Fibroblast of lung (primary cell): ENCODE measurements at regions not wholly inside any gene's neighbourhood (a gene's known extent, or its start where the extent isn't known, plus 50 kb on each side); places are given as distances from the start of the nearest gene placed in this dataset.

Experiments used
- DNase-seq, 2 donors: peaks; one replicate each; pipeline versions ENCODE4 v3.0.0 to v3.0.0-alpha.2; 2010; ENCODE audit warnings: low read depth in 2 of 2
- H2AFZ ChIP-seq: 2 replicates; pipeline ENCODE4 v1.5.1; 2012; ENCODE audit warnings: low read length, control low read depth, inconsistent platforms
- H3K27ac ChIP-seq: 2 replicates; pipeline ENCODE4 v1.5.1; 2011; ENCODE audit warnings: low read length, control low read depth; ENCODE audit not compliant: insufficient read depth
- H3K27me3 ChIP-seq: 2 replicates; pipeline ENCODE4 v1.5.1; 2011; ENCODE audit warnings: mild to moderate bottlenecking, low read length; ENCODE audit not compliant: control insufficient read depth, insufficient read depth
- H3K36me3 ChIP-seq: 2 replicates; pipeline ENCODE4 v1.5.1; 2011; ENCODE audit warnings: low read length; ENCODE audit not compliant: control insufficient read depth, insufficient read depth
- H3K4me1 ChIP-seq: 2 replicates; pipeline ENCODE4 v1.5.1; 2011; ENCODE audit warnings: low read length; ENCODE audit not compliant: control insufficient read depth, insufficient read depth; ENCODE audit errors: extremely low read depth
- H3K4me2 ChIP-seq: 2 replicates; pipeline ENCODE4 v1.5.1; 2011; ENCODE audit warnings: low read length, control low read depth; ENCODE audit not compliant: insufficient read depth; ENCODE audit errors: extremely low read depth
- H3K4me3 ChIP-seq, 4 experiments: fragments of 200-600 bp in 1 of 4; sonication (generic) in 1 of 4; replicated peaks in 1 of 4; 2 replicates each; pipeline ENCODE4 v1.5.1; 2011 to 2016; ENCODE audit warnings: low read length in 4 of 4, low read depth in 3 of 4, mild to moderate bottlenecking in 3 of 4, control low read depth in 2 of 4, inconsistent platforms in 1 of 4, mixed read lengths in 1 of 4; ENCODE audit not compliant: insufficient read depth in 1 of 4; ENCODE audit errors: control extremely low read depth in 1 of 4
- H3K79me2 ChIP-seq: 2 replicates; pipeline ENCODE4 v1.5.1; 2012; ENCODE audit warnings: mild to moderate bottlenecking, low read length, inconsistent platforms; ENCODE audit not compliant: control insufficient read depth, insufficient read depth
- H3K9ac ChIP-seq: 2 replicates; pipeline ENCODE4 v1.5.1; 2011; ENCODE audit warnings: mild to moderate bottlenecking, low read length, control low read depth; ENCODE audit not compliant: insufficient read depth
- H3K9me3 ChIP-seq: 2 replicates; pipeline ENCODE4 v1.5.1; 2012; ENCODE audit warnings: low read depth, low read length; ENCODE audit not compliant: control insufficient read depth, insufficient read depth
- H4K20me1 ChIP-seq: 2 replicates; pipeline ENCODE4 v1.5.1; 2011; ENCODE audit warnings: low read length; ENCODE audit not compliant: control insufficient read depth, insufficient read depth; ENCODE audit errors: extremely low read depth
- EZH2 ChIP-seq: IDR thresholded peaks from 2 replicates; pipeline ENCODE4 v1.5.1; 2012; ENCODE audit warnings: low read length, control low read depth, mild to moderate bottlenecking; ENCODE audit errors: missing control alignments
- TF ChIP-seq, protein P1 (sequence below), 2 donors: IDR thresholded peaks in 1 of 2; conservative IDR thresholded peaks in 1 of 2; 1 replicate in 1 of 2; 2 replicates in 1 of 2; pipeline ENCODE4 v1.5.1; 2011 to 2012; ENCODE audit warnings: low read length in 2 of 2, control low read depth in 1 of 2, inconsistent platforms in 1 of 2, low read depth in 1 of 2, mild to moderate bottlenecking in 1 of 2

DNA sequence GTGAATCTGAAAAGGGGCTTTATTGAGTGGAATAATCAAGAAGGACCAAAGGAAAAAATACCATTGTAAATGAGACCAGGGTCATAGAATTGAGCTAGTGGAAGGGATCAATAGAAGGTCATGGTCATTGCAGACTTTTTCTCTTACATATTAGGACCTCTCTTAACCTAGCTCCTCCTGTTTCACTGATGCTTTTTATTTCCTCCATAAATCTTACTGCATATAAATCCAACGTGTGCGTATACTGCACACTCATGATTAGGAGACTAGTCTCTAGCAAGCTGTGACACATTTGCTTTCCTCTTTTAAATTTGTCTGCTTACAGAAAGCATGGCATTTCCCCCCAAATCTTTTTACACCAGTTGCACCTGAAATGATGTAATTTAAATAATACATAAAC lies 179.6 kb upstream of the B3GALT2 start:
- Histone ChIP-seq H4K20me1 (no peaks in the 10 kb centered on the region), H3K27ac (no peak overlapping the region), H2AFZ (no peak overlapping the region), H3K36me3 (no peaks in the 10 kb centered on the region), H3K9me3 (no peaks in the 10 kb centered on the region), H3K4me2 (no peak overlapping the region), H3K27me3 (no peaks in the 10 kb centered on the region), H3K79me2 (no peaks in the 10 kb centered on the region), H3K4me1 (no peaks in the 10 kb centered on the region), H3K4me3 (no peak overlapping the region), H3K9ac (no peak overlapping the region)
- TF ChIP-seq, protein P1, sequence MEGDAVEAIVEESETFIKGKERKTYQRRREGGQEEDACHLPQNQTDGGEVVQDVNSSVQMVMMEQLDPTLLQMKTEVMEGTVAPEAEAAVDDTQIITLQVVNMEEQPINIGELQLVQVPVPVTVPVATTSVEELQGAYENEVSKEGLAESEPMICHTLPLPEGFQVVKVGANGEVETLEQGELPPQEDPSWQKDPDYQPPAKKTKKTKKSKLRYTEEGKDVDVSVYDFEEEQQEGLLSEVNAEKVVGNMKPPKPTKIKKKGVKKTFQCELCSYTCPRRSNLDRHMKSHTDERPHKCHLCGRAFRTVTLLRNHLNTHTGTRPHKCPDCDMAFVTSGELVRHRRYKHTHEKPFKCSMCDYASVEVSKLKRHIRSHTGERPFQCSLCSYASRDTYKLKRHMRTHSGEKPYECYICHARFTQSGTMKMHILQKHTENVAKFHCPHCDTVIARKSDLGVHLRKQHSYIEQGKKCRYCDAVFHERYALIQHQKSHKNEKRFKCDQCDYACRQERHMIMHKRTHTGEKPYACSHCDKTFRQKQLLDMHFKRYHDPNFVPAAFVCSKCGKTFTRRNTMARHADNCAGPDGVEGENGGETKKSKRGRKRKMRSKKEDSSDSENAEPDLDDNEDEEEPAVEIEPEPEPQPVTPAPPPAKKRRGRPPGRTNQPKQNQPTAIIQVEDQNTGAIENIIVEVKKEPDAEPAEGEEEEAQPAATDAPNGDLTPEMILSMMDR (conservative IDR thresholded peaks at IDR 0.05 in 1 of 2, IDR thresholded peaks at IDR 0.05 in 1 of 2; ENCODE audit: low read depth in 1 of 2, low read length in 2 of 2), result no peak
- no peak for TF ChIP-seq EZH2
- no peak for DNase-seq

DNA sequence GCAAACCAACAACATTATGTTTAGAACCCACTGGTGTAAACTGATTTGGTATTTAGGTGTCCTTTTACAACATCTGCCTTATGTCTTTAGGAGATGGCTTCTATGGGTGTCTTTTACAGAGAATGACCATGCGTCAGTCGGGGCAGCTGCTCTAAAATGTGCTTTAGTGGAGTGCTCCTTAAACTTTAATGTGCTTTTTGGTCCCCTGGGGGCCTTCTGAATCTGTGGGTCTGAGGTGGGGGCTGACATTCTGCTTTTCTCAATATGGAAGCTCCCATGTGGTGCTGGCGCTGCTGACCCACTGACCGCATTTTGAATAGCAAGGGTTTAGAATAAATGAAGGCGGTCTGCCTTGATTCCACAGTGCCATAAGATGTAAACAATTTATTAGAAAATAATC lies 173.2 kb upstream of the B3GALT2 start:
- no peak overlapping the region for H3K4me2 ChIP-seq
- H3K27me3 ChIP-seq, result no peaks in the 10 kb centered on the region
- no peak overlapping the region for H3K9ac ChIP-seq
- H3K4me3 ChIP-seq, result no peak overlapping the region
- H3K36me3 ChIP-seq, result no peaks in the 10 kb centered on the region
- no peaks in the 10 kb centered on the region for H3K4me1 ChIP-seq
- H3K27ac ChIP-seq, result no peak overlapping the region
- H3K9me3 ChIP-seq, result no peaks in the 10 kb centered on the region
- no peak for DNase-seq
- H3K79me2 ChIP-seq, result no peaks in the 10 kb centered on the region
- H4K20me1 ChIP-seq, result no peaks in the 10 kb centered on the region
- TF ChIP-seq EZH2, result no peak
- TF ChIP-seq, protein P1 (conservative IDR thresholded peaks at IDR 0.05 in 1 of 2, IDR thresholded peaks at IDR 0.05 in 1 of 2; ENCODE audit: low read depth in 1 of 2, low read length in 2 of 2), result no peak
- no peak overlapping the region for H2AFZ ChIP-seq

GRCh38 chr1:193358419-193358818 lies 172.0 kb upstream of the B3GALT2 start:
- Histone ChIP-seq H3K36me3 (no peaks in the 10 kb centered on the region), H3K4me2 (no peak overlapping the region), H4K20me1 (no peaks in the 10 kb centered on the region), H3K27ac (no peak overlapping the region), H2AFZ (no peak overlapping the region), H3K4me1 (no peaks in the 10 kb centered on the region), H3K9me3 (no peaks in the 10 kb centered on the region), H3K27me3 (no peaks in the 10 kb centered on the region), H3K79me2 (no peaks in the 10 kb centered on the region), H3K9ac (no peak overlapping the region), H3K4me3 (no peak overlapping the region)
- DNase-seq, result no peak
- no peak for TF ChIP-seq EZH2
- TF ChIP-seq, protein P1 (conservative IDR thresholded peaks at IDR 0.05 in 1 of 2, IDR thresholded peaks at IDR 0.05 in 1 of 2; ENCODE audit: low read depth in 1 of 2, low read length in 2 of 2), result no peak
